Body of pancreas (tissue), 4 donors: ENCODE measurements at regions not wholly inside any gene's neighbourhood (a gene's known extent, or its start where the extent isn't known, plus 50 kb on each side); places are given as distances from the start of the nearest gene placed in this dataset.

ENCODE experiments used
- ATAC-seq: fragments of 150-250 bp; one replicate; pipeline ENCODE4 v1.9.1; 2016
- DNase-seq, 4 donors: peaks; one replicate each; pipeline ENCODE4 v3.0.0-alpha.2; 2019
- H3K27ac ChIP-seq, 4 donors: fragments of 200-600 bp; sonication (generic); 1 replicate in 3 of 4; 2 replicates in 1 of 4; pipeline versions ENCODE4 v1.5.1 to v1.6.1; 2016 to 2019; ENCODE audit warnings: mild to moderate bottlenecking in 1 of 4, mixed read lengths in 1 of 4, moderate library complexity in 1 of 4
- H3K27me3 ChIP-seq, 2 donors: fragments of 200-600 bp; sonication (generic); one replicate each; pipeline ENCODE4 v1.6.0; 2016; ENCODE audit warnings: mild to moderate bottlenecking in 1 of 2
- H3K36me3 ChIP-seq, 2 donors: fragments of 200-600 bp; sonication (generic); replicated peaks in 1 of 2; 2 replicates each; pipeline ENCODE4 v1.5.1; 2016; ENCODE audit warnings: low read depth in 2 of 2; ENCODE audit not compliant: insufficient read depth in 1 of 2
- H3K4me1 ChIP-seq: fragments of 200-600 bp; sonication (generic); one replicate; pipeline ENCODE4 v1.6.0; 2016
- H3K4me3 ChIP-seq, 2 donors: fragments of 200-600 bp; sonication (generic); 1 replicate in 1 of 2; 2 replicates in 1 of 2; pipeline ENCODE4 v1.5.1; 2016 to 2019
- H3K9me3 ChIP-seq, 3 donors: fragments of 200-600 bp; sonication (generic); 1 replicate in 2 of 3; 2 replicates in 1 of 3; pipeline ENCODE4 v1.5.1; 2016
- CTCF ChIP-seq, 7 experiments: fragments of 450-650 bp in 4 of 7; fragments of 200-600 bp in 3 of 7; sonication (generic) in 3 of 7; IDR thresholded peaks; one replicate each; pipeline ENCODE4 v1.5.1; 2016 to 2019; ENCODE audit warnings: antibody characterized with exemption in 7 of 7
- POLR2A ChIP-seq, 3 donors: fragments of 450-650 bp; IDR thresholded peaks; one replicate each; pipeline ENCODE4 v1.6.1; 2016; ENCODE audit warnings: antibody characterized with exemption in 3 of 3, mild to moderate bottlenecking in 2 of 3
- WGBS, 2 donors: methylation state at CpG; one replicate each; pipeline ENCODE4 v1.1.5; 2017; 5-methylcytosine and 5-hydroxymethylcytosine counted together
- intact Hi-C: fragments of 100-400 bp; cut with DNase I; formaldehyde crosslinking; loops from one replicate; pipeline ENCODE4 v1.15.1; 2023

- 72 to 75% methylated on average over 14 of the region's 14 CpGs for WGBS, 2 donors
- no peak for TF ChIP-seq POLR2A (IDR thresholded peaks at IDR 0.05)
- intact Hi-C loops = no loop called here
- H3K27me3 ChIP-seq = peaks cover 0 to 11% of the 10 kb centered on the region in 2 donors
- DNase-seq = no peak
- H3K9me3 ChIP-seq = no peaks in the 10 kb centered on the region
- no peak overlapping the region for H3K4me3 ChIP-seq
- ATAC-seq = no peak
- no peaks in the 10 kb centered on the region for H3K36me3 ChIP-seq
- peaks cover 21% of the 10 kb centered on the region for H3K4me1 ChIP-seq
- H3K27ac ChIP-seq = no peak overlapping the region
Measured at GRCh38 chr6:165991341-165991740, 176.3 kb downstream of the TBXT start.

- TF ChIP-seq CTCF (IDR thresholded peaks at IDR 0.05) (no peak), POLR2A (IDR thresholded peaks at IDR 0.05) (no peak)
- no peak for DNase-seq
- H3K36me3 ChIP-seq = no peaks in the 10 kb centered on the region
- H3K9me3 ChIP-seq = no peaks in the 10 kb centered on the region
- peaks cover 21% of the 10 kb centered on the region for H3K4me1 ChIP-seq
- 33 to 45% methylated on average over 2 of the region's 2 CpGs for WGBS, 2 donors
- peaks cover 0 to 11% of the 10 kb centered on the region in 2 donors for H3K27me3 ChIP-seq
- intact Hi-C loops = no loop called here
- no peak overlapping the region for H3K27ac ChIP-seq
- H3K4me3 ChIP-seq = no peak overlapping the region
- ATAC-seq = no peak
Measured at GRCh38 chr6:165990216-165990615, 177.4 kb downstream of the TBXT start.

- no peak for ATAC-seq
- Histone ChIP-seq H3K4me1 (peaks cover 21% of the 10 kb centered on the region), H3K4me3 (no peak overlapping the region), H3K36me3 (no peaks in the 10 kb centered on the region), H3K9me3 (no peaks in the 10 kb centered on the region), H3K27me3 (peaks cover 0 to 11% of the 10 kb centered on the region in 2 donors), H3K27ac (peak overlapping the region in 2 of 4 donors; percentile 22 to 40)
- TF ChIP-seq POLR2A (IDR thresholded peaks at IDR 0.05) = no peak
- no peak for TF ChIP-seq CTCF (IDR thresholded peaks at IDR 0.05)
- intact Hi-C loops = no loop called here
- DNase-seq = no peak
- WGBS, 2 donors = 0 to 2% methylated on average over 2 to 43 of the region's 43 CpGs
Measured at GRCh38 chr6:165988757-165989456, 178.7 kb downstream of the TBXT start.

GRCh38 chr6:165988302-165988756, 179.3 kb downstream of the TBXT start:
- Histone ChIP-seq H3K27me3 (peaks cover 0 to 11% of the 10 kb centered on the region in 2 donors), H3K27ac (peak overlapping the region in 2 of 4 donors; percentile 22 to 40), H3K36me3 (no peaks in the 10 kb centered on the region), H3K9me3 (no peaks in the 10 kb centered on the region), H3K4me3 (no peak overlapping the region), H3K4me1 (peaks cover 21% of the 10 kb centered on the region)
- intact Hi-C loops = no loop called here
- 0 to 2% methylated on average over 16 to 25 of the region's 29 CpGs for WGBS, 2 donors
- ATAC-seq = no peak
- DNase-seq = no peak
- no peak for TF ChIP-seq CTCF (IDR thresholded peaks at IDR 0.05)
- TF ChIP-seq POLR2A (IDR thresholded peaks at IDR 0.05) = no peak

- WGBS, 2 donors = 0 to 1% methylated on average over 25 to 51 of the region's 51 CpGs
- intact Hi-C loops = no loop called here
- H3K27me3 ChIP-seq = peaks cover 0 to 11% of the 10 kb centered on the region in 2 donors
- H3K27ac ChIP-seq = peak overlapping the region in 2 of 4 donors; percentile 8 to 44
- TF ChIP-seq CTCF (IDR thresholded peaks at IDR 0.05) (no peak), POLR2A (IDR thresholded peaks at IDR 0.05) (peak in 1 of 3 donors; percentile 43)
- H3K9me3 ChIP-seq = no peaks in the 10 kb centered on the region
- ATAC-seq (peak; percentile 72), DNase-seq (peak; percentile 55 to 80 (median 68))
- peaks cover 21% of the 10 kb centered on the region for H3K4me1 ChIP-seq
- no peaks in the 10 kb centered on the region for H3K36me3 ChIP-seq
- no peak overlapping the region for H3K4me3 ChIP-seq
Measured at GRCh38 chr6:165987483-165988301, 180.0 kb downstream of the TBXT start.
